Psoas muscle (tissue), 7 donors: ENCODE measurements at regions not wholly inside any gene's neighbourhood (a gene's known extent, or its start where the extent isn't known, plus 50 kb on each side); places are given as distances from the start of the nearest gene placed in this dataset.

ENCODE experiments used
- ATAC-seq, 4 donors: fragments of 200-7000 bp; cut with Tn5 transposase; one replicate each; pipeline ENCODE4 v1.9.1; 2020; ENCODE audit warnings: moderate library complexity in 3 of 4, mild to moderate bottlenecking in 2 of 4
- DNase-seq, 2 donors: peaks; one replicate each; pipeline ENCODE4 v3.0.0-alpha.2; 2020
- H3K27ac ChIP-seq: fragments of 200-600 bp; one replicate; pipeline ENCODE4 v1.8.0; 2022
- H3K27me3 ChIP-seq, 3 donors: fragments of 200-600 bp in 1 of 3; one replicate each; pipeline versions ENCODE4 v1.6.1 to v1.8.0; 2013 to 2022; ENCODE audit warnings: low read length in 2 of 3, mild to moderate bottlenecking in 2 of 3, moderate library complexity in 1 of 3; ENCODE audit not compliant: insufficient read depth in 3 of 3
- H3K36me3 ChIP-seq, 2 donors: fragments of 200-600 bp in 1 of 2; one replicate each; pipeline versions ENCODE4 v1.6.1 to v1.8.0; 2013 to 2022; ENCODE audit warnings: low read depth in 1 of 2, mild to moderate bottlenecking in 1 of 2, moderate library complexity in 1 of 2; ENCODE audit not compliant: insufficient read depth in 1 of 2
- H3K4me1 ChIP-seq: fragments of 200-600 bp; one replicate; pipeline ENCODE4 v1.8.0; 2022
- H3K4me3 ChIP-seq: fragments of 200-600 bp; one replicate; pipeline ENCODE4 v1.8.0; 2022; ENCODE audit warnings: mild to moderate bottlenecking
- H3K9me3 ChIP-seq: fragments of 200-600 bp; one replicate; pipeline ENCODE4 v1.8.0; 2022
- CTCF ChIP-seq: fragments of 200-600 bp; IDR thresholded peaks from one replicate; pipeline ENCODE4 v1.8.0; 2022; ENCODE audit warnings: antibody characterized with exemption
- WGBS, 3 donors: extraction: QIAGEN DNeasy Blood & Tissue Kit; methylation state at CpG; one replicate each; pipeline versions ENCODE4 v1.1.6 to v1.1.7; 2013; 5-methylcytosine and 5-hydroxymethylcytosine counted together
- intact Hi-C, 2 donors: fragments of 100-400 bp; cut with DNase I; formaldehyde crosslinking; loops; one replicate each; pipeline versions ENCODE4 v1.11.0 to v1.14.2; 2022
- donor health status: healthy with polysubstance abuse.
- donor health status: DM: no; HTN: no; CAD: no; lungs with moderate emphysema.
- donor health status: Bipolar disorder and iron deficiency.
- donor health status: healthy.
- donor health status: DM: yes; HTN: yes; CAD: no.
- donor health status: DM: no; HTN: no; CAD: no.
- donor health status: DM: yes; HTN: yes; CAD: no.

- H3K4me3 ChIP-seq, result no peak overlapping the region
- H3K9me3 ChIP-seq, result no peaks in the 10 kb centered on the region
- no peak for TF ChIP-seq CTCF
- intact Hi-C loops, result no loop called here
- no peaks in the 10 kb centered on the region for H3K4me1 ChIP-seq
- H3K36me3 ChIP-seq, result no peaks in the 10 kb centered on the region
- DNase-seq (no peak), ATAC-seq (no peak)
- WGBS, 3 donors, result 59 to 71% (median 67%) methylated on average over 1 of the region's 1 CpG
- no peak overlapping the region for H3K27ac ChIP-seq
- H3K27me3 ChIP-seq, result no peaks in the 10 kb centered on the region
Measured at GRCh38 chr1:106753066-106753465, 303.4 kb upstream of the PRMT6 start.

- H3K27ac ChIP-seq, result no peak overlapping the region
- intact Hi-C loops, result loop anchor here in 1 of 2 donors (2.0 kb wide), 1 partner anchor 70 kb away; no protein-coding TSS in a partner anchor
- no peak for DNase-seq
- H3K27me3 ChIP-seq, result no peaks in the 10 kb centered on the region
- no peaks in the 10 kb centered on the region for H3K4me1 ChIP-seq
- no peak for ATAC-seq
- no peaks in the 10 kb centered on the region for H3K36me3 ChIP-seq
- H3K9me3 ChIP-seq, result no peaks in the 10 kb centered on the region
- 75 to 82% (median 79%) methylated on average over 1 of the region's 1 CpG for WGBS, 3 donors
- H3K4me3 ChIP-seq, result no peak overlapping the region
- TF ChIP-seq CTCF, result no peak
Measured at GRCh38 chr1:106754957-106755356, 301.5 kb upstream of the PRMT6 start.

GRCh38 chr1:106755682-106756406 lies 300.6 kb upstream of the PRMT6 start:
- no peak for DNase-seq
- no peaks in the 10 kb centered on the region for H3K9me3 ChIP-seq
- no peak overlapping the region for H3K27ac ChIP-seq
- no peak for ATAC-seq
- no peaks in the 10 kb centered on the region for H3K4me1 ChIP-seq
- TF ChIP-seq CTCF, result no peak
- H3K4me3 ChIP-seq, result no peak overlapping the region
- no peaks in the 10 kb centered on the region for H3K36me3 ChIP-seq
- no peaks in the 10 kb centered on the region for H3K27me3 ChIP-seq
- intact Hi-C loops, result loop anchor here in 1 of 2 donors (2.0 kb wide), 1 partner anchor 71 kb away; no protein-coding TSS in a partner anchor
- WGBS, 3 donors, result 59 to 77% (median 68%) methylated on average over 1 of the region's 1 CpG

GRCh38 chr1:106756752-106757151 lies 299.7 kb upstream of the PRMT6 start:
- ATAC-seq (no peak), DNase-seq (no peak)
- no peaks in the 10 kb centered on the region for H3K27me3 ChIP-seq
- no peak overlapping the region for H3K27ac ChIP-seq
- H3K36me3 ChIP-seq, result no peaks in the 10 kb centered on the region
- WGBS, 3 donors, result 59 to 71% (median 63%) methylated on average over 1 of the region's 1 CpG
- intact Hi-C loops, result no loop called here
- H3K9me3 ChIP-seq, result no peaks in the 10 kb centered on the region
- H3K4me3 ChIP-seq, result no peak overlapping the region
- no peaks in the 10 kb centered on the region for H3K4me1 ChIP-seq
- TF ChIP-seq CTCF, result no peak

- no peak for TF ChIP-seq CTCF
- Histone ChIP-seq H3K9me3 (no peaks in the 10 kb centered on the region), H3K36me3 (no peaks in the 10 kb centered on the region), H3K27ac (no peak overlapping the region), H3K4me1 (no peaks in the 10 kb centered on the region), H3K4me3 (no peak overlapping the region), H3K27me3 (no peaks in the 10 kb centered on the region)
- intact Hi-C loops, result no loop called here
- DNase-seq (no peak), ATAC-seq (no peak)
- WGBS, 3 donors, result 18 to 30% (median 20%) methylated on average over 2 of the region's 2 CpGs
Measured at GRCh38 chr1:106768077-106768476, 288.4 kb upstream of the PRMT6 start.
